NCI-H146 treated with DMSO at 0.1 percent for 48 hours (cell line): ENCODE measurements at regions not wholly inside any gene's neighbourhood (a gene's known extent, or its start where the extent isn't known, plus 50 kb on each side); places are given as distances from the start of the nearest gene placed in this dataset.

ENCODE experiments used
- DNase-seq: peaks from one replicate; lab custom pipeline; 2025; ENCODE audit not compliant: unreplicated experiment; lab: John Stamatoyannopoulos, UW

DNA sequence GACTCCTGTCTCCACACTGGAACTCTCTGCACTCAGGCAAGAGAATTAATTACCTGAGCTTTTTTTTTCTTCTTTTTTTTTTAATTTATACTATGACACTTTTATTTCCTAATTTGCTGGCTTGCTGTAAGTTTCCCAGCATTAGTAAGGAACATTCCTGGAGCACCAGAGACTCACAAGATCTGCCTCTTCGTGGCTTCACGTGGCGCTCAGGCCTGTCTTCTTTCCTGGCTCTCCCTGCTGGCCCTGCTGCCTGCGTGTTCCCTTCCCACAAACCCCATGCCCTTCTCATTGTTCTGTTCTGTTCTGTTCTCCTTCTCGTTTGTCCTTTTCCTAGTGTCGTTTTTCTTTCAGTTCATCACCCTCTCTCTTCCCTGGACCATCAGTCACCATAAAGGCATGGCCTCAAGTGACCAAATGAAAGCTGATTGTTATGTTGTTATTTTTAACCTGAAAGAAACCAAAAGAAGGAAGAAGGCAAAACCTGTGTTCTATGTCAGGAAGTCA is 591.6 kb upstream of the PFKP start:
- DNase-seq = no peak

DNA sequence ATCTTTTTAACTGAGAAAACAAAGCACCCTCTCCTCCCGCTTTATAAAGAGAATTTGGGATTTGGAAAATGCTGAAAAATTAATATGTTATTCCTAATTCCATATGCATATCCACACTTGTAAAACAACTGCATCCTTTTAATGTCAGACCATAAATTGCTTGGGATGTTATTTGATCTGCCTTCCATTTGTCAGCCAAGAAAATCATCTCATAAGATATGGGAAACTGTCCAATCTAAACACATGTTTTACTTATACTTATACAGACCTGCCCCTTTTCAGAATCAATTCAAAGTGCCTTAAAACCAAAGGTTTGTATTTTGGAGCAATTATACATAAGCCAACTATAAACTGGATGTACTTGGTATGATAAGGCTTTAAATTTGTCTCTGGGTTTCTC is 595.5 kb upstream of the PFKP start:
- DNase-seq = no peak

DNA sequence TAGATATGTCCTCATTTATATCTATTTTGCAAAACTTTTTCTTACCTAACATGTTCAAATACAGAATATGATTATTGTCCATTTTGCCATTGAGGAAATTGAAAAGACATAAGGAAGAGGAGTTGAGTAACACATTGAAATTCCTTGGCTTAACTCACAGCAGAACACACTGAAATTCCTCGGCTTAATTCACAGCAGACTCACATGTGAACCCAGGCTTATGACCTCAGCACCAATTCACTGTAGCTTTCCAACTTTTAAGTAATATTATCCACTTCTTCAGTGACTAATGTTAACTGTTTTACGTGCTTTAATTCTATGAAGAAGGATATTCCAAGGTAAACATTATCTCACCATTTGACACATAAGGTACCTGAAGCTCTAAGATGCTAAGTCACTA is 597.5 kb upstream of the PFKP start:
- DNase-seq = no peak

- no peak for DNase-seq
Measured at GRCh38 chr10:2464483-2464882, 602.9 kb upstream of the PFKP start.

- DNase-seq = no peak
Measured at GRCh38 chr10:2463316-2463715, 604.0 kb upstream of the PFKP start.

GRCh38 chr10:2462581-2462980 is 604.8 kb upstream of the PFKP start:
- DNase-seq = no peak

- no peak for DNase-seq
Measured at GRCh38 chr10:2460812-2461211, 606.5 kb upstream of the PFKP start.

DNA sequence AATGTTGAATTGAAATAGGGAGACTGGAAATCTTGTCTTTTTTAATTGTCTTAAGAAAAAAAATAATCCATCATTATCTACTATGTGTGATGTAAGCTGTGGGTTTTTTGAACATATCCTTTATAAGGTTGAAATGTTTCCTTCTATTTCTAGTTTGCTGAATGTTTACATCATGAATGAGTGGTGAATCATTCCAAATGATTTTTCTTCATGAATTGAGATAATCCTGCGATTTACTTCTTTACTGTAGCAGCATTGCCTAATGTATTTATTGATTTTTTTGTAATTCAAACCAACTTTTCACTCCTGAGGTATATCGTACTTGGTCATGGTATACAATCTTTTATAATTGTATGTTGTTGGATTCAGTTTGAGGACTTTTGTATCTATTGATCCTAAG is 607.6 kb upstream of the PFKP start:
- no peak for DNase-seq

DNA sequence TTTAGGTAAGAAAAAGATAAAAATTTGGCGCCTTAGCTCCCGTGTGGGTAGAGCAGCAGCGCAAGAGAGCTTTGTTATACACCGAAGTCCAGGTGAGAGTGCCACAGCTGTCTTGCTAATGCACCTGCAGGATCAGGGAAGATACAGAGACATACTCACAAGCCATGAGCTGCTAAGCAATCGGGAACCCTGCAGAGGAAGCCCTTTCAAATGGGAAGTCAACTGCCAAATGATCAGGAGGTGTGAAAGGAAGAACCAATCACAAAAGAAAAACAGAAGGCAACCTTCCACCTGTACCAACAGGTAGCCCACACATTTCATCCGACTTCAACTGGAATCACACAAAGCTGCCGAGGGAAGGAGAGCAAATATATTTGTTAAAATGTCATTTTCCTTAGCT is 610.5 kb upstream of the PFKP start:
- no peak for DNase-seq

DNA sequence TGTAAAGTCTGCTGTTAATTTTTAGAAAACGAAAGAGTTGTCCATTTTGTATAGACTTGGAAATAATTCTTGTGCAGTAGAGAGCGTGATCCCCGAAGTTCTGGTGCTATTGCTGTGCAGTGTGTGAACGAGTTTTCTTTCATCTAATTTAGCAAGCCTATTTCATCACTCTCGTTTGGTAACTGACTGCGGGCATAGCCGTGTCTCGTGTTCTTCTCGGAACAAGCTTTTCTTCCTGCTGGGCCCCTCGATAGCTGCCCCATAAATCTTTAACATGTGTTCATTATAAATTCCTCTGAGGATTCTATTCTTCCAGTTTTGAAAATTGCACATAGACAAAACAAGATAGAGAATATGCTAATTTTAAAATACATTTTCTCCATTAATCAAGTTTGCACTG is 622.0 kb upstream of the PFKP start:
- DNase-seq = no peak

- no peak for DNase-seq
Measured at GRCh38 chr10:2439983-2440382, 627.4 kb upstream of the PFKP start.

DNA sequence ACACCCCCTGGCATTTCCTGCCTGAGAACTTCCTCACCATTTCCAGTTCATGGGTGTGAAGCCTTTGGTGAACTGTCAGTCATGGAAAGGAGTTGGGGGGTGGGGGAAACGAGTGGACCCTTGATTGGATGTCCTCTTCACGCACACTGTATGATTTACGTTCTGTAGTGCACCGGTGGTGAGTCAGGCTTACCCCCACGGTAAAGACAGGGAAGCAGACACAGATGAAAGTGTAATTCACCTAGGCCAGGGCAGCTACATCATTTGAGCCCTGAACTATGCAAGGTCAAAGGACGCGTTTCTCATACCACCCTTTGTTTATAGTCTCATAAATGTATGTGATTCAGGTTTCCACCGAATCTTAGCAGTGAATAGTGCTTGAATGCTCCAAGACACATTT is 628.3 kb upstream of the PFKP start:
- DNase-seq = no peak

- no peak for DNase-seq
Measured at GRCh38 chr10:2438248-2438939, 629.0 kb upstream of the PFKP start.

- no peak for DNase-seq
Measured at GRCh38 chr10:2436933-2437332, 630.4 kb upstream of the PFKP start.

DNA sequence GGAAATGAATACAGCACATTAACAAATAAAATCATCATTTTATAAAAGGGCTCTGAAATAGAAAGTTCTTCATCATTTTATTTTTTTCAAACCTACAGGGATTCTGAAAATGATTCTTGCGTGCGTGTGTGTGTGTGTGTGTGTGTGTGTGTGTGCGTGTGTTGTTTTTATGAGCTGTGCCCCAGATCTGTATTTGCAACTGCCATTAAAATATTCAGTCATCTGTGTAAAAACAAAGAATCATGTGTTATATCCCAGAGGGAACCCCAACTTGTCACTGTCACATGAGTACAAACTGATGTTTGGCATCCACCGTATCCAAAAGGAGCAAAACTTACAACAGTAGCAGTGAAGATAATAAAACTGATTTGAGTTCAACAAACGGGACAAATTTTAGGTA is 635.4 kb upstream of the PFKP start:
- DNase-seq = no peak

GRCh38 chr10:2427412-2427811 is 639.9 kb upstream of the PFKP start:
- DNase-seq = no peak

- no peak for DNase-seq
Measured at GRCh38 chr10:2425320-2425719, 642.0 kb upstream of the PFKP start.

DNA sequence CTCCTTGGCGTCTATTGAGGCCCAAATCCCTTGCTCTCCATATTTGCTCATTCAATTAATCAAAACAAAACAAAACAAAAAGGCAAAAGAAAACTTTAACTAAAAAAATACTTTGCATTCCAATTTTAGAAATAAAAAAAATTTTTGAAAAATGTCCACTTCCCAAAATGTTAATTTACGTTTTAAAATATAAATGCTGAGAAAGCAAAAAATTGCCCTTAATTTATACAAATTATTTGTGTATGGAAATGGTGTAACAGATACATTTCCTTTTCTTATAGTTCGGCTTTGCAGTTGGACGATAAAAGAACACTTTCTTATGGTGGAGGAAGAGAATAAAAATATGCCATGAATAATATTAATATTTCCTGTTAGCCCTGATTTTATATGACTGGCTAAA is 652.8 kb upstream of the PFKP start:
- DNase-seq = no peak

GRCh38 chr10:2414039-2414438 is 653.3 kb upstream of the PFKP start:
- DNase-seq = no peak

GRCh38 chr10:2410049-2410448 is 657.3 kb upstream of the PFKP start:
- DNase-seq = no peak

DNA sequence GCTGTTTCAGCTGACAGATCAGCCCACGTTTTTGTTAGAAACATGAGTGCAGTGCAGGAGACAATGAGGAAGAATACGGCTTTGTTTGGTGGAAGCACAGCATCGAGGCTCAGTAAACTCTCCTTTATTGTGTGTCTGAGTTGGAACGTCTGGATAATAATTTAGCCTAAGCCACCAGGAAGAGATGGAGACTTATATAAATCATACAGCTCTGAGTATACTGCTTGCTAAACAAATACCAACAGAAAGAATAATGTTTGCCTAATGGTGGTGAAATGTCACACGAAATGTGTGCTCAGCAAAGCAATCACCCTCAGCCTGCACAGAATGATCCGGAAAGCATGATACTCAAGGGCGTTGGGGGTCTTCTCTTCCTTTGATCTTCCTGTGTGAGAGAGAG is 664.1 kb upstream of the ADARB2 start:
- DNase-seq = no peak

DNA sequence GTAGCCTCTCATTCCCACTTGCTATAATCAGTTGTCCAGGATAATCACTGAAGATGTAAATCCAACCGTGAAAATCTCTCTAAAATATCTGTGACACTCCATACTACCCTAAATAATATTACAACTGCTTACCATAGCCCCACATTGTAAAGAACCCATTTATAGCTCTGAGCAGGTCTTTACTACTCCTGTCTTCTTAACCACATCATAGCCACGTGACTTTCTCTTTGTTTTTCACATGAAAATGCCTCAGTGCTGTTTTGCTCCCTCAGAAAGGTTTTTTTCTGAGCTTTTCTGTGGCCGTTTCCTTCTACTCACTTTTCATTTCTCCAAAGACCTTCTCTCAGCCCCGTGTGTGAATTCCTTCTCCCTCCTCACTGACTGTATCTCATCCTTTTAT is 662.2 kb upstream of the ADARB2 start:
- DNase-seq = no peak

GRCh38 chr10:2392145-2392812 is 655.0 kb upstream of the ADARB2 start:
- no peak for DNase-seq
